ENCODE measurements at regions not wholly inside any gene's neighbourhood (a gene's known extent, or its start where the extent isn't known, plus 50 kb on each side); places are given as distances from the start of the nearest gene placed in this dataset.

GRCh38 chr5:88393716-88394535 lies 125.3 kb upstream of the TMEM161B start:
- no peaks in the 10 kb centered on the region for H3K27me3 ChIP-seq (ENCODE audit: insufficient read depth, low read depth, low read length)
- H3F3A ChIP-seq (ENCODE audit: insufficient read depth, low read length, poor library complexity, severe bottlenecking): peaks cover 14% of the 10 kb centered on the region
- H3K27ac ChIP-seq (ENCODE audit: low read length): peak overlapping the region; percentile 44
- TF ChIP-seq CTCF (IDR thresholded peaks at IDR 0.05; ENCODE audit: poor library complexity, severe bottlenecking): no peak
- TF ChIP-seq POLR2AphosphoS5 (IDR thresholded peaks at IDR 0.05): no peak
- TF ChIP-seq REST (IDR thresholded peaks at IDR 0.05; ENCODE audit: borderline replicate concordance): no peak
- TF ChIP-seq TAF1 (IDR thresholded peaks at IDR 0.05; ENCODE audit: low read depth): no peak
- no peak for TF ChIP-seq EZH2 (IDR thresholded peaks at IDR 0.05; ENCODE audit: borderline replicate concordance, insufficient read depth, low read length, poor library complexity, severe bottlenecking)
- TF ChIP-seq RAD21 (conservative IDR thresholded peaks at IDR 0.05): no peak
- TF ChIP-seq MXI1 (conservative IDR thresholded peaks at IDR 0.05; ENCODE audit: poor library complexity, severe bottlenecking): no peak
- no peak for TF ChIP-seq SMC3 (conservative IDR thresholded peaks at IDR 0.05; ENCODE audit: poor library complexity)
- no peak for TF ChIP-seq EP300 (conservative IDR thresholded peaks at IDR 0.05; ENCODE audit: poor library complexity, severe bottlenecking)
- peak overlapping the region; percentile 32 for H3K9ac ChIP-seq (ENCODE audit: low read length)
- H3K9me2 ChIP-seq (ENCODE audit: insufficient read depth, low read length): no peaks in the 10 kb centered on the region
- no peaks in the 10 kb centered on the region for H4K20me1 ChIP-seq (ENCODE audit: insufficient read depth)
- H3K79me2 ChIP-seq (replicated peaks; ENCODE audit: insufficient read depth, low read length): peaks cover 81% of the 10 kb centered on the region
- peak overlapping the region; percentile 22 for H3K4me3 ChIP-seq (ENCODE audit: low read length)
- no peaks in the 10 kb centered on the region for H3K36me3 ChIP-seq (ENCODE audit: insufficient read depth, low read length)
- no peak overlapping the region for H3K4me2 ChIP-seq (ENCODE audit: low read length)
- H3K9me3 ChIP-seq (ENCODE audit: low read length): no peaks in the 10 kb centered on the region
- peak overlapping the region; percentile 9 for H2AFZ ChIP-seq (ENCODE audit: low read depth, low read length)

- TF ChIP-seq RAD21 (conservative IDR thresholded peaks at IDR 0.05) (no peak), CTCF (IDR thresholded peaks at IDR 0.05; ENCODE audit: poor library complexity, severe bottlenecking) (no peak), SMC3 (conservative IDR thresholded peaks at IDR 0.05; ENCODE audit: poor library complexity) (no peak), MXI1 (conservative IDR thresholded peaks at IDR 0.05; ENCODE audit: poor library complexity, severe bottlenecking) (no peak), EP300 (conservative IDR thresholded peaks at IDR 0.05; ENCODE audit: poor library complexity, severe bottlenecking) (no peak), POLR2AphosphoS5 (IDR thresholded peaks at IDR 0.05) (no peak), TAF1 (IDR thresholded peaks at IDR 0.05; ENCODE audit: low read depth) (no peak), EZH2 (IDR thresholded peaks at IDR 0.05; ENCODE audit: borderline replicate concordance, insufficient read depth, low read length, poor library complexity, severe bottlenecking) (no peak), REST (IDR thresholded peaks at IDR 0.05; ENCODE audit: borderline replicate concordance) (no peak)
- peaks cover 73% of the 10 kb centered on the region for H3K79me2 ChIP-seq (replicated peaks; ENCODE audit: insufficient read depth, low read length)
- peak overlapping the region; percentile 44 for H3K27ac ChIP-seq (ENCODE audit: low read length)
- H3K4me2 ChIP-seq (ENCODE audit: low read length): no peak overlapping the region
- H3K9me2 ChIP-seq (ENCODE audit: insufficient read depth, low read length): no peaks in the 10 kb centered on the region
- H3K9me3 ChIP-seq (ENCODE audit: low read length): no peaks in the 10 kb centered on the region
- no peak overlapping the region for H3K4me3 ChIP-seq (ENCODE audit: low read length)
- no peaks in the 10 kb centered on the region for H3K27me3 ChIP-seq (ENCODE audit: insufficient read depth, low read depth, low read length)
- H3K36me3 ChIP-seq (ENCODE audit: insufficient read depth, low read length): no peaks in the 10 kb centered on the region
- H3K9ac ChIP-seq (ENCODE audit: low read length): peak overlapping the region; percentile 21
- H3F3A ChIP-seq (ENCODE audit: insufficient read depth, low read length, poor library complexity, severe bottlenecking): peaks cover 14% of the 10 kb centered on the region
- H4K20me1 ChIP-seq (ENCODE audit: insufficient read depth): no peaks in the 10 kb centered on the region
- H2AFZ ChIP-seq (ENCODE audit: low read depth, low read length): no peak overlapping the region
Observed at GRCh38 chr5:88393042-88393441, 124.4 kb upstream of the TMEM161B start.

Data from neural cell (in vitro differentiated cells).